GM19467 (cell line): ENCODE measurements at regions not wholly inside any gene's neighbourhood (a gene's known extent, or its start where the extent isn't known, plus 50 kb on each side); places are given as distances from the start of the nearest gene placed in this dataset.
"Not testable (repeated sequence)": the region's sequence is repeated elsewhere in the genome, so short reads cannot be mapped to it uniquely, and the experiment has no call there.

ENCODE experiments used
- ATAC-seq: cut with Tn5 transposase; IDR thresholded peaks from one replicate; pipeline ENCODE4 v1.9.1; 2021; ENCODE audit warnings: mild to moderate bottlenecking, moderate library complexity; ENCODE audit not compliant: unreplicated experiment

DNA sequence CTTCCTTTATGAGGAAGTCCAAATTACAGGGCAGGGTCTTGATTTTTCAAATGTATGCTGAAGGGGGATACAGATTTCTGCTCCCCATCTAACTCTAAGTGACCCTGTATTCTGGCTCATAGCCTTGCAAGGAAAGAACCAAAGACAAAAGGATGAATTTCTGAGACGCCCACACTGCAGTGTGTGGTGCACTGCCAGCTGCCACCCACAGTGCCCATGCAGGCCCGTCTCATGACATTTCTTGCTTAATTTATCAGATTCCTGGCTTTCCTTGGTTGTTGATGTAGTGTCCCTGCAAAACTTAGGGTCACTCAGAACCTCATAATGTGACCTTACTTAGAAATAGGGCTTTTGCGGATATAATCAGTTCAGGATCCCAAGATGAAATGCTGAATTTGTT, 68.0 kb downstream of the CBLN4 start:
- no peak for ATAC-seq

DNA sequence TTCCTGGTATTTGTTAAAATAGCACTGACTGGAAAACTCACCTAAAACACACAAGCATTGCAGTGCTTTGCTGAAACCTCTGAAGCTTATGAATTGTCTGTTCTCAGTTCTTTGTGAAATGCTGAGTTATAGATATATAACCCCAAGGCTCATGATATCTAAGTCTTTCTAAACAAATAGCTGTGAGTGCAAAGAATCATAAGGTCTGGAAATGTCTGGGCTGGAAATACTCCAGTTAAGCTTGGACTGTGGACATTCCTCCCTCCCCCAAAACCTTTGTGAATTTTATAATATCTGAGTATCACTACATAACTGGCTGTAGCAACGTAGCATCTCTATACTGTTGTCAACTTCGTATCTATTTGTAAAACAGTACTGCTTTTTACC, 69.1 kb downstream of the CBLN4 start:
- ATAC-seq, result no peak

DNA sequence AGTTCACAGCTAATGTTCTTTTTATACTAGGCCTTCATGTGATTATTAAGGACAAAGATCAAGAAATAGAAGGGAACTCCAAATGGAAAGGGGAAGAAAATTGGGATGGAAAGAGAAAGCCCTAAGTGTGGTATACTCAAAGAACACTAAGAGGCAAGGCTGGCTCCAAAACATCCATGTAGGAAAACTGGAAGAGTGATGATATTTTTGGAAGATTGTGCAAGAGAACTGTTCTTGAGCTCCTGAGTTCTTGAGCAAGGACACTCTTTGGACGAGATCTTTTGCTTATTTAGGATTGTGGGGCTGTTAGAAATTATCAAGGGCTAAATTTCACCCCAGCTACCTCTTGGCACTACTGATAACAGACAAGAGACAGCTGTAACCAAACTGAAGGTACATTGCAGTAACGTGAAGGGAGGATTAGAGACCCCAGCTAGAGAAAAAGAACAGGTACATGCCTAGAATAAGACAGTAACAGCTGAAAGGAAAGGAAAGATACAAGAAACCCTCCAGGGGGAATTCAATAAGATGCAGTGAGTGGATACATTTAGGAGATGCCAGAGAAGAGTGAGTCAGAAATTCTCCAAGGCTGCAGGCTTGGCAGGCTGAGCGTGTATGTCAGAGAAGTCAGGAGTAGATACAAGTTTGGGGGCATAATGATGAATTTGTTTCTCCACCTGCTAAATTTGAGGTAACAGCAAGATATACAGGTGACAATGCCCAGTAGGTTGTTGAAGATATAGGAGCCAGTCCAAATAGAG, 69.7 kb downstream of the CBLN4 start:
- no peak for ATAC-seq

DNA sequence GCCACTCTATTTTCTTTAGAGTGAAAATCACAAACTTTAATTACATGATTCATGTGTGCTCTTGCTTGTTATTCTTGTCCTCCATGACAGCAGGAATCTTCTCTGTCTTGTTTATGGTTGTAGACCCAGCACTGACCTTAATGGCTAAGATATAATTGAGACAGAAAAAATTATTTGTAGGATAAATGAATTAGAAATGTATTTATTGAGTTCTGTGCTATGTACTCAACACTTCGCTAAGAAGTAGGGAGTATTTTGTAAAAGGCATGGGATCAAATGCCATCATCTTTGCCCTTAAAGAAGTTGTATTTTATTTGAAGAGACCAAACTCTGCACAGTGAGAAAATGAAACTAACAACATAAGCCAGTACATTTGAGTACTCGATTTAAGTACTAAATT, 71.2 kb downstream of the CBLN4 start:
- ATAC-seq, result no peak

DNA sequence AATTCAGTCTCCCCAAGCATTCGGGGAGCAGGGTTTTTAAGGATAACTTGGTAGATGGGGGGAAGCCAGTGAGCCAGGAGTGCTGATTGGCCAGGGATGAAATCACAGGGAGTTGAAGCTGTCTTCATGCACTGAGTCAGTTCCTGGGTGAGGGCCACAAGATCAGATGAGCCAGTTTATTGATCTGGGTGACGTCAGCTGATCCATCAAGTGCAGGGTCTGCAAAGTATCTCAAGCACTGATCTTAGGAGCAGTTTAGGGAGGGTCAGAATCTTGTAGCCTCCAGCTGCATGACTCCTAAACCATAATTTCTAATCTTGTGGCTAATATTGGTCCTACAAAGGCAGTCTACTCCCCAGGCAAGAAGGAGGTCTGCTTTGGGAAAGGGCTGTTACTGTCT, 74.4 kb downstream of the CBLN4 start:
- ATAC-seq, result not testable (repeated sequence)

DNA sequence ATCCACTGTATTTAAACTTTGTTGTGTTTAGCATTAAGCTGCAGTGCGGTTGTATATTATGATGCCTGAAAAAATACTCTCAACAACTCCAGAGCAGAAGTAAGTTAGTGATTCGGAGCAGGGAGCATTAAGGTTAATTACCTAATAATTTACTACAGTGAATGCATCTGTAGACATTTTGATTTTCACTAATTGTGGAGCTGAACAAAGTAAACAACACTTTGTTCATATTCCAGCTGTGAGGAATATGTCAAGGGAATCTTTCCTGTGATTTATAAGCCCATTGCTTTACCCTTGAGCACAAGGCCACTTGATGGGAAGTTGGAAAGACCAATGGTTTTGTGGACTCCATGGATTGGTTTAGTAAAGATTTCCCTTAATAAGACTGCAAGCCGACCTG, 77.1 kb downstream of the CBLN4 start:
- no peak for ATAC-seq

DNA sequence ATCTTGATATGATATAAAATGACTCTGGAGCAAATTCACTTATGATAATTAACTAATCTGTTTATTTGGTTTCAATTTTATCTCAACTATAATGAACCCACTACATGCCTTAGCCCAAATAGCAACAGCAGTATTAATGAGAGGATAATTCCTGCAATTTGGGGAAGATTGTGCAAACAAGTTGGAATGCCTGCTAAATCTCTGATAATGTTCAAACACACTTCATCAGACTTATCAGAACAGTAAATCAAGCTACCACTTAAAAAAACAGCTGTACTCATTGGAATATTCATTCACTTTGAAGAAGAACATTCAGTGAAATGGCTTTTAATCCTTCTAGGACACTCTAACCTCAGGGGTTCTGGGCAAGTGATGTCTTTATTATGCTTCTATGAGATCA, 85.4 kb downstream of the CBLN4 start:
- no peak for ATAC-seq

DNA sequence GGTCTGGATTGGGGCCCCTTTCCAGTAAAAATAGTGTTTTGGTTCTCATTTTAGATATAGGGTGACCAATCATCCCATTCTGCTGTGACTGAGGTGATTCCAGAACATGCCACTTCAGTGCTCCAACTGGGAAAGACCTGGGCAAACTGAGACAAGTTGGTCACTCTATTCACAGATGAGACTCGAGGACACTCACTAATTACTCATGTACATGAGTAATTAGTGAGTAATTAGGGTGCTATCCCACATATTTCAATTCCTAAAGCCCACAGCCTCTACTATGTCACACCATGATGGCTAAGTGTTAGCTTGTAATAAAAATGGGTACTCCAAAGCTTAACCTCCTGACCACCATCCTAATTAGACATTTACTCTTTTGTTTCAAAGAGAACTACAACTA, 86.0 kb downstream of the CBLN4 start:
- no peak for ATAC-seq

DNA sequence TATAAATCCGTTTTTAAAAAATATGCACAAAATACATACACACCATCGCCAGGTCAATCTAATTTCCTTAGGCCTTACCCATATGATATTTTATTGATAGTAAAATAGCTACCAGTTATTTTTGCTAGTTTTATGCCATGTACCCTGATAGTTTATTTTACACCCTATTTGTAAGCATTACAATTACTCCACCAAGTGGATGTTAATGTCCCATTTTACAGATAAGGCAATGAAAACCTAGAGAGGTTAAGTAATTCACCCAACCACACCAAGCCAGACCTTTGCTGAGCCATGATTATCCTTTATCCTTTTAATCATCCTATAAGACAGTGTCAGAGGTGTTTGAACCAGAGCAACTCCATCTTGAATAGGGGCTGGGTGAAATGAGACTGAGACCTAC, 86.8 kb downstream of the CBLN4 start:
- ATAC-seq, result no peak

DNA sequence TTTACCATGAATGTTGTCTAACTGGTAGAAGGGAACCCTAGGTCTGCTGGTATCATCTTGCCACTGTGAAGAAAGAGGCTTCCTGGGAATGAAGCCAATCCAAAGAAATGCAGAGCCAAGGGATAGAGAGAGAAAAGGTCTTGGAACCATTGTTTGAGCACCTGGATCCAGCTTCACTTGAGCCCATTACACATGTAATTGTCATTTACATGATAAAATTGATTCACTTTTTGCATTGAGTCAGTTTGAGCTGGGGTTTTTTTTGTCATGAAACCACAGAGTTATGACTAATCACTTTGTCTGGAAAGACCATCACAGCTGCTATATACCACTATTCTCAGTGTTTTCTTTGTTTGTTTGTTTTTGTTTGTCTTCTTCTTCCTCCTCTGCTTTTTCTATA, 112.3 kb downstream of the CBLN4 start:
- ATAC-seq, result no peak

DNA sequence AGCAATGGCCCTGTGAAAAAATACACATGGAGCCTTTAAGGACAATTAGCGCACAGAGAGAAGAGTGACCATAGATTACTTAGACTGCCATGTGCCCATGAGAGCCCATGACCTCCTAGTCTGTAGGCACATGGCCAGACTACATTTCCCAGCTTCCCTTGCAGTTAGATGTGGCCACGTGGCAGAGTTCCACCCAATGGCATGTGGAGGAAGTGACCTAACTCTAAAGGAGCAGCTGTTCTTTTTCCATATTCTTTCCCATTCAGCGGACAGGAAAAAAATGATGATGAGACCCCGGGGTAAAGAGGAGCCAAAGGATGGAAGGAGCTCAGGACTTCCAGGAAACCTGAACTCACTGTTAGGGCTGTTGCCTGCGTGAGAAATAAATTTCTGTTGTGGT, 116.6 kb downstream of the CBLN4 start:
- no peak for ATAC-seq

DNA sequence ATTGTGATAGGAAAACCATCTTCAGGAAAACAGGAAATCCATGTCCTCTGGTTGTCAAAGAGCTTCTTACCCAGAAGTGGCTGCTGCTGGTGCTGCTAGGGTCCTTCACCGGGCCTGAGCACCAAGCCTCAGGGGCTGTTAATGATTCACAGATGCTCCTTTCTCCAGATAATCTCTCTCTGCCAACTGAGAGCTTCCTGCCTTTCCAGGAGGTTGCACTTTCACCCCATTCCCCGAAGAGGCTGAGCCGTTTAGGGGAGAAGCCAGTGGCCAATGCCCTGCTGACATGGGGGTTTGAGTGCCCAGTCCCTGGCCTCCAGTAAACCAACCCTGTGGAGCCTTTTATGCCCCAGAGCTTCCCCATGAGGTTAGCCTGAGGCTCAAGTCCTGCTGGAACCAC, 122.4 kb downstream of the CBLN4 start:
- no peak for ATAC-seq

DNA sequence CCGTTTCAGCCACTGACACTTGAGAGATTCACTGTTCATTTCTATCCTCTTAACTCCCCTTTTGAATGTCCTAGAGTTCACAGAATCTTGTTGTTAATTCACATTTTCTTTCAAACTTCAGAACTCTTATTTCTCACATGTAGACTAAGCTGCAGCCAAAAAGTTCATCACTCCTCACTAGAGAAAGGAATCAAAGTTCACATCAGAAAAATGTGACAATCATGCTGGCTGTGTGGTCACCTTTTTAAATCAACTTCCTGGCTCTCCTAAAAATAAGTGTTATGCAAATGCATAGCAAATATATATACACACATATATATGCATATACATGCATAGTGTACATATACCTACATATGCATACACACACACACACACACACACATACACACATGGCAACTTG, 123.0 kb downstream of the CBLN4 start:
- ATAC-seq, result no peak

DNA sequence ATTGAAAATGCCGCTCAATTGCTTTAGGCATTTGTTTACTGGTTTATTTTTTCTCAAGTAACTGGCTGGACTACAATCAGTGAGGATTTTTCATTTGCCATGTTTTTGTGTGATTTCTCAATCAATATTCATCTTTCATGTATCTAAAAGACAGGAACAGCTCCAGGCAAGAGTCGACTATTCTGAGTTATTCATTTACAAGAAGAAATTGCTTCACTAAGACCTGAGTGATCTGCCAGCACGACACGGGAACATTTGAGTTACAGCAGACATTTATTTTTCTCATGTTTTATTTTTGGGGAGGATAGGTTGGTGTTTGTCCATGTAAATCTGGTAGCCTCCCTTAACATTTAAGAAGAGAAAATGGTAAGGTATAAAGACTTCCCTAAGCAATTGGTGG, 124.1 kb downstream of the CBLN4 start:
- no peak for ATAC-seq

DNA sequence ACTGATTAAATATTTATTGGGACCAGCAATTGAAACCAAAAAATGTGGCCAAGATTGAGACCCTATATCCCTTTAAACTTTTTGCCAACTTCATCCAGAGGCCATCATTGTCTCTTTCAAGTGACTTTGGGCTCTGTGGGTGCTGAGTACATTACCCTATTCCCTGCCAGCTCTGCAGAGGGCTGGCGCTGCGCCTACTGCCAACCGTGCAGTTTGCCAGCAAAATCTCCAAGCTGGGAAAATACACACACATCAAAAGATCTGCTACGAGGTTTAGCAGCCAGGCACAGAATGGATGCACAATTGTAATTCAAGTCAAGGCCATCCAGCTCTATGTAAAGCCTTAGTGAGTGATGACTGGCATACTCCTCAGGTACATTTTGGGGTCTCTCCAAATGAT, 125.0 kb downstream of the CBLN4 start:
- no peak for ATAC-seq

DNA sequence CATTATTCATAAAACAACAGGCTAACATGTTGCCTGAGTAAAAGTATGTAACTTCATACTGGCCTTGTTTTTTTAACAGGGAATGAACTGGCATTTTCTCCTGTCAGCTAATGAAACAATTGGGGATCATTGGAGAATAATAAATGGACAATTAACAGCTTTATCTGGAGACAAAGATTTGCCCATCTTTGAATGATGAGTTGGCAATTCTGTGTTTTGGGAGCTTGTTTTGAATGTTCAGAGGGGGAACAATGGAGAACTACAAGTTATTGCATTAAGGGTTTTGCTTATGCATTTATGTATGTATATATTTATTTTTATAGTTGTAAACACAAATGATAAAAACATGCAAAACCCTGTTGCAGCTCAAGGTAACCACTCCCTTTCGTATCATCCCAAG, 150.3 kb downstream of the CBLN4 start:
- no peak for ATAC-seq

DNA sequence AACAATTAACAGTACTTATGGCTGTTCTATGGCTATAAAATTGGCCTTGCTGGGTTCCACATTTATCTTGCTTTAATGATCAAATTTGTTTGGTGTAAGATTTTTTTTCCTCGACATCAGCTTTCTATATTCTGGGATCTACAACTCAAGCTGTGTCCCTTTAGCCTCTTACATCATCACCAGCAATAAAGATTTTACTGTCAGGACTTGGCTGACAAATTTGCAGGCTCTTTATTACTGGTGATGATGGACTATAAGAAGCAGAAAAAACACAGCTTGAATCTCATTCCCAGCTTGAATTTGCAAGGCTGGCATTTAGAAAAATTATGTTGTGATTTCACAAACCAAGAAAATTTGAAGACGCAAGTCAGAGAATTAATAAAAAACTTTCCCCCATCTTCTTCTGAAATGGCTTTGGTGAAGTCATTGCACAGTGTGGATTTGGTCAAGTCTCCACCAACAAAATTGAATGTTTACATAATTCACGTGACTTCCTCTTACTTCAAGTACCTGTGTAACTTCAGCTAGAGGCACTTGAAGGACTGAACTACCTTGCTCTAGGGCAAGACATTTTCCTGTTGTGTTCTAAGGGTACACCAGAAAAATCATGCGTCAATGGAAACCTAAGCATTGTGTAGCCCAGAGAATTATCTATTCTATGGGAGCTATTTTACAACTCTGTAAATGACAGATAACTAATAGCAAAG, 175.0 kb downstream of the CBLN4 start:
- no peak for ATAC-seq

DNA sequence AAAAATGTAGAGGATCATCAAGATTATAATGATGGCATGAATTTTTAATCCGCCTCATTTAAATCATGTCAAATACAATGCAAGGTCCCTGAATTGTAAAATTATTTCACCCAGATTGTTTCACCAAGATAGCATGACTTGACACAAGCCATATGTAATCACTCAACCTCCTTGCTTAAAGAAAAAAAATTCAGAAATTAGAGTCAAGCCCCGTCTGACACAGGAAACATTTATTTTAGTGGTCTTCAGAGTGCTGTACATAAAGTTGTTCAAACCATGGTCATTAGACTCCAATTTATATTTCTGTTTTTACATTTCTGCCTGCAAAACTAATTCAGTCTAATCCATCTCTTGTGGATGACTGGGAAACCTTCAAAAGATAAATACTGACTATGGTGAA, 200.2 kb downstream of the CBLN4 start:
- no peak for ATAC-seq

DNA sequence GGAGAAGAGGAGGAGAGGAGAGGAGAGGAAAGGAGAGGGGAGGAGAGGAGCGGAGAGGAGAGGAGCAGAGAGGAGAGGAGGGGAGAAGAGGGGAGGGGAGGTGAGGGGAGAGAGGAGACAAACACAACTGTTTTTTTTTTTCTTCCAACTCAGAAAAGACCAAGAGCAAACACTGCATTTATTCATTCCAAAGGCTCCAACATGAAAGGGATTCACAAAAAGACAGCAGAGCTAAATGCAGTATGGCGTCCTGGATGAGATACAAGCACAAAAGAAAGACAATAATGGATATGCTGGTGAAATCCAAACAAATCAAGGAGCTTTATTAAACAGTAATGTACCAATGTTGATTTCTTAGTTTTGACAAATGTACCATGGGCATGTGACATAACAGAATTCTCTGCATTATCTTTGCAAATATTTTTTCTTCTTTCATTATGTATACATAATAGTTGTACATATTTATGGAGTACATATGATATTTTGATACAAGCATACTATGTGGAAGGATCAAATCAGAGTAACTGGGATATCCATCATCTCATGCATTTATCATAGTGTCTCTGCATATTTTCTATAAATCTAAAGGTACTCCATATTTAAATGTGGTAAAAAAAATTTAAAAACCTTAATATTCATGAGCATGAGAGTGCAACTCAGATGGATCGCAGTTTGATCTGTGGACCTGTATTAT, 204.6 kb downstream of the CBLN4 start:
- ATAC-seq, result no peak

DNA sequence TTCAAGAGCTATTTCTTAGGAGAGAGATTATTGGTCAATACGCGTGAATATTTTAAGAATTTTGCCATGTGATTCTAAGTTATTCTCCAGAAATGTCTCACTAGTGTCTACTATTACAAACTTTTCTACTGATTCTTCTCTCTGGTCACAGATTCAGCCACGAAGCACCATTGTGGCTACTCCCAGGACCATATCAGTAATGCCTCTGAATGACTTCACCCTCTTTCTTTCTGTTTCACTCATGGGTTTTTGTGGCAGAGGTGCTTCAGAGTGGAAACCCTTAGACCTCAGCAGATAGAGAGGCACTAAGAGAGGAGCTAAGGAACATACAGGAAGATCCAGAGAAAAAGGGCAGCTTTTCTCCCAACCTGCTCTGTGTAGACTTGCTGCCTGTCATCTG, 211.3 kb downstream of the CBLN4 start:
- ATAC-seq, result no peak

DNA sequence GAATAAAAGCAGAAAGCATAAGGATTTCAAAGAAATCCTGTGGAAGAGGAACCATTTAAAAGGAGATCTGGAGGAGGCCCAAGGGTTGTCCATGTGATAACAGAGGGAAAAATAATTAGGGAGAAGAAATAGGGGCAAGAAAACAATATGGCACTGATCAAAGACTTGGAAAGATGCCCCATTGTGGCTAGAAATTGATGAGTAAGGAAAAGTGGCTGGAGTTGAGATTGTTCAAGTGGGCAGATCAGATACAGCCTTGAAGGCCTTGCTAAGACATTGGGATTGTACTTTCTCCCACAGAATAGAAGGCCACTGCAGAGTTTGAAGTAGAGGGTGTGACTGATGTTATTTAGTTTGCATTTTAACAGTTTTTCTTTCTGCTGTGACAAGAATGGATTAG, 213.3 kb downstream of the CBLN4 start:
- ATAC-seq, result no peak

DNA sequence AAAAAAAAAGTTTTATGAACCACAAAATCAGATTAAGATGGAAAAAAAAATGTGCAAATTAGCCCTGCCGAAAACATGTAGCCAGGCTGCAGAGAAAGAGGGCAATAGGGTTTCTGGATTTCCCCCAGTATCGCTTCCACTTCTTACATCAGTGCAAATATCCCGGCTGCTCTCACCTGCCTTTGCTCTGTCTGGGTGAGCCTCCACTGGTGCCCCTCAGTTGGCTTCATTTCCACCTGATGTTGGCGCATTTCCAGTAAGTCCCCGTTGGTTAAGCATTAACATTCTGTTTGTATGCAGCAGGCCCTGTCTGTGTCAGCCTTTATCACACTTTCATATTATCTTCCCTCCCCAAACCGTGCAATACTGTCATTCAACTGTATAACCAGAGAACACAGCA, 215.1 kb downstream of the CBLN4 start:
- ATAC-seq, result no peak
